ENCODE measurements at regions not wholly inside any gene's neighbourhood (a gene's known extent, or its start where the extent isn't known, plus 50 kb on each side); places are given as distances from the start of the nearest gene placed in this dataset.

GRCh38 chr12:68529869-68530268 lies 80.8 kb upstream of the RAP1B start:
- TF ChIP-seq CTCF (IDR thresholded peaks at IDR 0.05), result no peak
- TF ChIP-seq POLR2A (IDR thresholded peaks at IDR 0.05), result no peak

Measured in body of pancreas (tissue), 4 donors.